ENCODE measurements at regions not wholly inside any gene's neighbourhood (a gene's known extent, or its start where the extent isn't known, plus 50 kb on each side); places are given as distances from the start of the nearest gene placed in this dataset.
"Not testable (repeated sequence)": the region's sequence is repeated elsewhere in the genome, so short reads cannot be mapped to it uniquely, and the experiment has no call there.

GRCh38 chr4:156336511-156336910 lies 382.8 kb upstream of the CTSO start:
- no peak for DNase-seq (ENCODE audit: low read depth in 2 of 3, low spot score in 2 of 3)

GRCh38 chr4:156335721-156336120 lies 382.1 kb upstream of the CTSO start:
- DNase-seq (ENCODE audit: low read depth in 2 of 3, low spot score in 2 of 3) = no peak

- no peak for DNase-seq (ENCODE audit: low read depth in 2 of 3, low spot score in 2 of 3)
These were observed 376.9 kb upstream of the CTSO start for GRCh38 chr4:156330436-156331031.

- DNase-seq (ENCODE audit: low read depth in 2 of 3, low spot score in 2 of 3) = peak in 2 of 3 donors; percentile 35 to 61
These were observed 376.1 kb upstream of the CTSO start for GRCh38 chr4:156329779-156330178.

- no peak for DNase-seq (ENCODE audit: low read depth in 2 of 3, low spot score in 2 of 3)
These were observed 375.2 kb upstream of the CTSO start for GRCh38 chr4:156328882-156329281.

- no peak for DNase-seq (ENCODE audit: low read depth in 2 of 3, low spot score in 2 of 3)
These were observed 372.6 kb upstream of the CTSO start for GRCh38 chr4:156326246-156326645.

- DNase-seq (ENCODE audit: low read depth in 2 of 3, low spot score in 2 of 3) = no peak
These were observed 368.9 kb upstream of the CTSO start for GRCh38 chr4:156322592-156322991.

- DNase-seq (ENCODE audit: low read depth in 2 of 3, low spot score in 2 of 3) = no peak
These were observed 367.5 kb upstream of the CTSO start for GRCh38 chr4:156321203-156321602.

GRCh38 chr4:156313497-156313896 lies 359.8 kb upstream of the CTSO start:
- no peak for DNase-seq (ENCODE audit: low read depth in 2 of 3, low spot score in 2 of 3)

- peak in 1 of 3 donors; percentile 46 for DNase-seq (ENCODE audit: low read depth in 2 of 3, low spot score in 2 of 3)
These were observed 358.7 kb upstream of the CTSO start for GRCh38 chr4:156312261-156312847.

- no peak for DNase-seq (ENCODE audit: low read depth in 2 of 3, low spot score in 2 of 3)
These were observed 355.4 kb upstream of the CTSO start for GRCh38 chr4:156309031-156309430.

- no peak for DNase-seq (ENCODE audit: low read depth in 2 of 3, low spot score in 2 of 3)
These were observed 350.0 kb upstream of the CTSO start for GRCh38 chr4:156303708-156304107.

GRCh38 chr4:156298230-156298629 lies 344.6 kb upstream of the CTSO start:
- DNase-seq (ENCODE audit: low read depth in 2 of 3, low spot score in 2 of 3) = no peak

- no peak for DNase-seq (ENCODE audit: low read depth in 2 of 3, low spot score in 2 of 3)
These were observed 342.1 kb upstream of the CTSO start for GRCh38 chr4:156295676-156296195.

GRCh38 chr4:156294577-156294976 lies 340.9 kb upstream of the CTSO start:
- DNase-seq (ENCODE audit: low read depth in 2 of 3, low spot score in 2 of 3) = peak in 2 of 3 donors; percentile 22 to 50

GRCh38 chr4:156293657-156294297 lies 340.1 kb upstream of the CTSO start:
- no peak for DNase-seq (ENCODE audit: low read depth in 2 of 3, low spot score in 2 of 3)

- no peak for DNase-seq (ENCODE audit: low read depth in 2 of 3, low spot score in 2 of 3)
These were observed 337.7 kb upstream of the CTSO start for GRCh38 chr4:156291317-156291716.

GRCh38 chr4:156290811-156291210 lies 337.1 kb upstream of the CTSO start:
- no peak for DNase-seq (ENCODE audit: low read depth in 2 of 3, low spot score in 2 of 3)

GRCh38 chr4:156290026-156290425 lies 336.4 kb upstream of the CTSO start:
- DNase-seq (ENCODE audit: low read depth in 2 of 3, low spot score in 2 of 3) = not testable (repeated sequence)

GRCh38 chr4:156280686-156281085 lies 327.0 kb upstream of the CTSO start:
- DNase-seq (ENCODE audit: low read depth in 2 of 3, low spot score in 2 of 3) = no peak

- no peak for DNase-seq (ENCODE audit: low read depth in 2 of 3, low spot score in 2 of 3)
These were observed 311.7 kb upstream of the CTSO start for GRCh38 chr4:156265407-156265806.

GRCh38 chr4:156261230-156261629 lies 307.6 kb upstream of the CTSO start:
- DNase-seq (ENCODE audit: low read depth in 2 of 3, low spot score in 2 of 3) = no peak
